SU-DHL-6 (cell line): ENCODE measurements at regions not wholly inside any gene's neighbourhood (a gene's known extent, or its start where the extent isn't known, plus 50 kb on each side); places are given as distances from the start of the nearest gene placed in this dataset.

Experiments
- H2AFZ ChIP-seq: fragments of 200-600 bp; sonication (generic); 2 replicates; pipeline ENCODE4 v1.6.1; 2014; ENCODE audit warnings: low read depth, mild to moderate bottlenecking, moderate library complexity, mixed read lengths, antibody characterized with exemption, low read length; ENCODE audit not compliant: severe bottlenecking
- H3F3A ChIP-seq: fragments of 200-600 bp; shearing (Covaris generic); 2 replicates; pipeline ENCODE4 v1.6.0; 2016; ENCODE audit warnings: antibody characterized with exemption, mild to moderate bottlenecking; ENCODE audit not compliant: insufficient read depth
- H3K27ac ChIP-seq: fragments of 200-600 bp; sonication (generic); 2 replicates; pipeline ENCODE4 v1.5.1; 2016; ENCODE audit warnings: low read depth, mild to moderate bottlenecking, low read length, moderate library complexity, mixed read lengths
- H3K27me3 ChIP-seq: fragments of 200-600 bp; sonication (generic), shearing (Covaris generic); 2 replicates; pipeline ENCODE4 v1.6.0; 2014; ENCODE audit warnings: mild to moderate bottlenecking, low read length
- H3K36me3 ChIP-seq: fragments of 200-600 bp; sonication (generic); 2 replicates; pipeline ENCODE4 v1.6.1; 2014; ENCODE audit warnings: mild to moderate bottlenecking, low read length, mixed read lengths
- H3K4me2 ChIP-seq: fragments of 300-600, 200-600 bp; shearing (Covaris generic), sonication (generic); 2 replicates; pipeline ENCODE4 v1.6.0; 2014; ENCODE audit warnings: low read length, low read depth, mild to moderate bottlenecking; ENCODE audit not compliant: poor library complexity, severe bottlenecking
- H3K4me3 ChIP-seq: fragments of 200-600 bp; sonication (generic); 2 replicates; pipeline ENCODE4 v1.5.1; 2014; ENCODE audit warnings: antibody characterized with exemption, low read length, mild to moderate bottlenecking, mixed read lengths; ENCODE audit not compliant: insufficient read depth, poor library complexity, severe bottlenecking
- H3K79me2 ChIP-seq: fragments of 200-600 bp; sonication (generic); 2 replicates; pipeline ENCODE4 v1.6.1; 2014; ENCODE audit warnings: mild to moderate bottlenecking, low read length, moderate library complexity; ENCODE audit not compliant: insufficient read depth
- H3K9ac ChIP-seq: fragments of 200-600 bp; sonication (generic); 2 replicates; pipeline ENCODE4 v1.7.0; 2014; ENCODE audit warnings: mild to moderate bottlenecking, low read length
- H3K9me2 ChIP-seq: fragments of 200-600 bp; sonication (generic); replicated peaks from 2 replicates; pipeline ENCODE4 v1.6.1; 2014; ENCODE audit warnings: low read length; ENCODE audit not compliant: insufficient read depth
- H3K9me3 ChIP-seq: fragments of 200-600 bp; sonication (generic); 2 replicates; pipeline ENCODE4 v1.6.1; 2014; ENCODE audit warnings: low read length, mixed read lengths; ENCODE audit not compliant: insufficient read depth
- H4K20me1 ChIP-seq: fragments of 200-600 bp; sonication (generic); 2 replicates; pipeline ENCODE4 v1.6.1; 2014; ENCODE audit warnings: low read depth, mild to moderate bottlenecking, antibody characterized with exemption, low read length, moderate library complexity, mixed read lengths
- EZH2phosphoT487 ChIP-seq: fragments of 200-600 bp; sonication (generic), shearing (Covaris generic); conservative IDR thresholded peaks from 2 replicates; pipeline ENCODE4 v1.6.1; 2018; ENCODE audit warnings: mild to moderate bottlenecking, antibody characterized with exemption, low read length, moderate library complexity, mixed read lengths
- TF ChIP-seq, protein P1 (sequence below): fragments of 200-600 bp; sonication (generic); IDR thresholded peaks from one replicate; pipeline ENCODE4 v1.5.1; 2017; ENCODE audit warnings: antibody characterized with exemption, mild to moderate bottlenecking, low read length, moderate library complexity; ENCODE audit not compliant: insufficient read depth, poor library complexity, severe bottlenecking

DNA sequence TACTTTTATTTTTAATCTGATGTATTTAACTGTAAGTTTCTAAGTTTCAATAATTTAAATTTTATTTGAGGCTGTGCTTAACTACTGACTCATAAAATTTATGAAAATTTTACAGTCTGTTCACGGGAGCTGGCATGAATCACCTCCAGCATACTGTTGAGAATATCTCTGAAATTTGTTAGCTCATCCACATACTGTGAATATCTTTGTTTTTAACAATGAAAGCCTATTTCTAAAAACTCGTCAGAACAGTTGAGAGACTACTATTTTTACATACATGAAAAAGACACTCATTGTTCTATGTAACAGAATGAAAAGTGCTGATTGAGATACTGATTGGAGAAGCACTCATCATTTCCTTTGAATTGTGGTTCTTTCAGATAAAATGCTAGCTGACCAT lies 749.3 kb downstream of the TENT5A start:
- Histone ChIP-seq H3K9me2 (no peaks in the 10 kb centered on the region), H3K79me2 (no peaks in the 10 kb centered on the region), H3K27ac (no peak overlapping the region)

DNA sequence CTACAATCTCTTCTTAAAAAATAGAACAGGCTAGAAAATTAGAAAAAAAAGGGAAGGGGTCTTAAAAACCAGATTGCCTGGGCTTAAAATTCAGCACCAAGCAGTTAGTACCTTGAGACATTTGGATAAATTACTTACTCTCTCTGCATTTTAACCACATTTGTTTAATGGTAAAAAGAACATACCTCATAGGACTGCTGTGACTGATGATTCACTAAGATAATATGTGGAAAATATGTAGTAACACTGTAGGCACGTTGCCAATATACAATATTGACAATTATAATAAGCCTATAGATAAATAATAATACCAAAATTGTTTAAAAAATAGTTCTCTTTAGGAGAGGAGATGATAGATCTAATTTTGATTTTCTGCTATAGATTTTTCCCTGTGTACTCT lies 750.4 kb downstream of the TENT5A start:
- H4K20me1 ChIP-seq = no peaks in the 10 kb centered on the region
- H3K9me3 ChIP-seq = no peaks in the 10 kb centered on the region
- no peak overlapping the region for H3K9ac ChIP-seq
- H3F3A ChIP-seq = no peaks in the 10 kb centered on the region
- H3K79me2 ChIP-seq = no peaks in the 10 kb centered on the region
- TF ChIP-seq EZH2phosphoT487 = no peak
- TF ChIP-seq, protein P1, sequence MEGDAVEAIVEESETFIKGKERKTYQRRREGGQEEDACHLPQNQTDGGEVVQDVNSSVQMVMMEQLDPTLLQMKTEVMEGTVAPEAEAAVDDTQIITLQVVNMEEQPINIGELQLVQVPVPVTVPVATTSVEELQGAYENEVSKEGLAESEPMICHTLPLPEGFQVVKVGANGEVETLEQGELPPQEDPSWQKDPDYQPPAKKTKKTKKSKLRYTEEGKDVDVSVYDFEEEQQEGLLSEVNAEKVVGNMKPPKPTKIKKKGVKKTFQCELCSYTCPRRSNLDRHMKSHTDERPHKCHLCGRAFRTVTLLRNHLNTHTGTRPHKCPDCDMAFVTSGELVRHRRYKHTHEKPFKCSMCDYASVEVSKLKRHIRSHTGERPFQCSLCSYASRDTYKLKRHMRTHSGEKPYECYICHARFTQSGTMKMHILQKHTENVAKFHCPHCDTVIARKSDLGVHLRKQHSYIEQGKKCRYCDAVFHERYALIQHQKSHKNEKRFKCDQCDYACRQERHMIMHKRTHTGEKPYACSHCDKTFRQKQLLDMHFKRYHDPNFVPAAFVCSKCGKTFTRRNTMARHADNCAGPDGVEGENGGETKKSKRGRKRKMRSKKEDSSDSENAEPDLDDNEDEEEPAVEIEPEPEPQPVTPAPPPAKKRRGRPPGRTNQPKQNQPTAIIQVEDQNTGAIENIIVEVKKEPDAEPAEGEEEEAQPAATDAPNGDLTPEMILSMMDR = no peak
- H3K4me3 ChIP-seq = no peak overlapping the region
- H2AFZ ChIP-seq = no peak overlapping the region
- no peak overlapping the region for H3K4me2 ChIP-seq
- no peaks in the 10 kb centered on the region for H3K36me3 ChIP-seq
- H3K9me2 ChIP-seq = no peaks in the 10 kb centered on the region
- H3K27me3 ChIP-seq = no peaks in the 10 kb centered on the region
- no peak overlapping the region for H3K27ac ChIP-seq

More for the DNA sequence above, 749.3 kb downstream of the TENT5A start:
- Histone ChIP-seq H3K4me3 (no peak overlapping the region), H3K36me3 (no peaks in the 10 kb centered on the region), H2AFZ (no peak overlapping the region), H4K20me1 (no peaks in the 10 kb centered on the region), H3K27me3 (no peaks in the 10 kb centered on the region), H3K9me3 (no peaks in the 10 kb centered on the region), H3F3A (no peaks in the 10 kb centered on the region), H3K9ac (no peak overlapping the region), H3K4me2 (no peak overlapping the region)
- TF ChIP-seq, protein P1 = no peak
- TF ChIP-seq EZH2phosphoT487 = no peak

DNA sequence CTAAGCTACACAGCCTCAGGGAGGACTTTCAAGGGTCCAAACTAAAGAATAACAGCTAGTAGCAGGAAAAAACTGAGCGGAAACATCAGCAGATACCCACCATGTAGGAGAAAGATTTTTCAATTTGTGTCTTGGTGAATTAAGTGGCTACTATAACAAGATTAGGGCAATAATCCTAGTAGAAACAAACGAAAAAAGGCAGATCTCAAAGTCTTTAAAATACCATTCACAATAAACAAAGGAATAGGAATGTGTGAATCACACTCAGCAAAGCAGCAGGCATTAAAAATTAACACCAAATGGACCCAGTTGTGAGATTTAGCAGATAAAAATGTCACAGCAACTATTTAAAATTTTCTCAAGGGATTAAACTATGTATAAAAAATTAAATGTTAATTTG lies 761.2 kb downstream of the TENT5A start:
- no peak overlapping the region for H2AFZ ChIP-seq
- H3K4me2 ChIP-seq = no peak overlapping the region

More for the DNA sequence above, 761.2 kb downstream of the TENT5A start:
- no peaks in the 10 kb centered on the region for H3K9me2 ChIP-seq
- no peaks in the 10 kb centered on the region for H3K79me2 ChIP-seq
- H3F3A ChIP-seq = no peaks in the 10 kb centered on the region
- H4K20me1 ChIP-seq = no peaks in the 10 kb centered on the region
- H3K27me3 ChIP-seq = no peaks in the 10 kb centered on the region
- H3K27ac ChIP-seq = no peak overlapping the region
- no peaks in the 10 kb centered on the region for H3K9me3 ChIP-seq
- TF ChIP-seq EZH2phosphoT487 = no peak
- TF ChIP-seq, protein P1 = no peak
- H3K4me3 ChIP-seq = no peak overlapping the region
- no peak overlapping the region for H3K9ac ChIP-seq
- H3K36me3 ChIP-seq = no peaks in the 10 kb centered on the region
